HepG2 (cell line): ENCODE measurements at regions not wholly inside any gene's neighbourhood (a gene's known extent, or its start where the extent isn't known, plus 50 kb on each side); places are given as distances from the start of the nearest gene placed in this dataset.

ENCODE experiments used
- ATAC-seq: fragments of 200-7000 bp; cut with Tn5 transposase; 3 replicates; pipeline ENCODE4 v1.9.1; 2020; ENCODE audit warnings: mild to moderate bottlenecking, moderate library complexity
- BruUV-seq: library from RNA; stranded (reverse); fragments of 400-500 nt; replicated peaks from 2 replicates; lab custom pipeline; 2021; lab: Mats Ljungman, UMichigan
- CTCF ChIA-PET: fragments of 300-600 bp; formaldehyde crosslinking; extraction: SDS; loops from one replicate; lab custom pipeline; 2021; ENCODE audit warnings: low total read pairs, inconsistent platforms, low intra/inter-chr PET ratio; lab: Yijun Ruan, JAX
- POLR2A ChIA-PET: fragments of 350-600 bp; sonication (Branson Sonifier 250); formaldehyde crosslinking; loops from one replicate; lab custom pipeline; 2020; ENCODE audit warnings: antibody characterized with exemption, inconsistent platforms; lab: Yijun Ruan, JAX
- DNase-seq: peaks from one replicate; pipeline ENCODE4 v3.0.0-alpha.2; 2015; ENCODE audit warnings: low spot score
- FAIRE-seq: peaks from 3 replicates; lab custom pipeline; 2011; peaks lifted over from hg19 to GRCh38; lab: Jason Lieb, UNC
- H2AFZ ChIP-seq: one replicate; pipeline ENCODE4 v1.6.1; 2011; ENCODE audit warnings: low read length, inconsistent platforms
- H3K27ac ChIP-seq: fragments of 300-600 bp; 3 replicates; pipeline ENCODE4 v1.8.0; 2011; ENCODE audit warnings: mixed run types, mild to moderate bottlenecking, mixed read lengths, low read length, inconsistent platforms; ENCODE audit not compliant: insufficient read depth; ENCODE audit errors: extremely low read length
- H3K27me3 ChIP-seq, 2 experiments: fragments of 200-600 bp in 1 of 2; 2 replicates in 1 of 2; 3 replicates in 1 of 2; pipeline versions ENCODE4 v1.6.0 to v1.8.0; 2011; ENCODE audit warnings: low read length in 2 of 2, mild to moderate bottlenecking in 2 of 2, moderate library complexity in 2 of 2, inconsistent platforms in 1 of 2; ENCODE audit not compliant: insufficient read depth in 2 of 2, control insufficient read depth in 1 of 2
- H3K36me3 ChIP-seq, 2 experiments: fragments of 200-600 bp in 1 of 2; replicated peaks in 1 of 2; 2 replicates in 1 of 2; 3 replicates in 1 of 2; pipeline versions ENCODE4 v1.5.1 to v1.8.0; 2011; ENCODE audit warnings: low read length in 2 of 2, inconsistent platforms in 1 of 2; ENCODE audit not compliant: insufficient read depth in 2 of 2, control insufficient read depth in 1 of 2
- H3K4me1 ChIP-seq: 2 replicates; pipeline ENCODE4 v1.5.1; 2012; ENCODE audit warnings: low read length, inconsistent platforms; ENCODE audit not compliant: insufficient read depth
- H3K4me2 ChIP-seq: 2 replicates; pipeline ENCODE4 v1.6.0; 2011; ENCODE audit warnings: low read depth, low read length, inconsistent platforms
- H3K4me3 ChIP-seq, 3 experiments: fragments of 200-600 bp in 1 of 3; sonication (generic), shearing (Covaris generic) in 1 of 3; replicated peaks in 1 of 3; 2 replicates each; pipeline ENCODE4 v1.5.1; 2011 to 2016; ENCODE audit warnings: low read length in 3 of 3, inconsistent platforms in 2 of 3, low read depth in 2 of 3, mild to moderate bottlenecking in 2 of 3, control low read depth in 1 of 3, mixed read lengths in 1 of 3; ENCODE audit not compliant: insufficient read depth in 1 of 3
- H3K79me2 ChIP-seq: one replicate; pipeline ENCODE4 v1.6.1; 2011; ENCODE audit warnings: low read length, inconsistent platforms; ENCODE audit not compliant: insufficient read depth
- H3K9ac ChIP-seq: 2 replicates; pipeline ENCODE4 v1.6.0; 2011; ENCODE audit warnings: mild to moderate bottlenecking, low read depth, low read length, inconsistent platforms; ENCODE audit not compliant: insufficient read depth
- H3K9me3 ChIP-seq: 2 replicates; pipeline ENCODE4 v1.5.1; 2012; ENCODE audit warnings: mild to moderate bottlenecking, low read length
- H4K20me1 ChIP-seq: 2 replicates; pipeline ENCODE4 v1.6.0; 2011; ENCODE audit warnings: inconsistent platforms, mild to moderate bottlenecking, low read length, moderate library complexity; ENCODE audit not compliant: insufficient read depth
- CCAR2 ChIP-seq: fragments of 200-400 bp; formaldehyde crosslinking; optimal IDR thresholded peaks from 2 replicates; pipeline ENCODE3; 2018; ENCODE audit warnings: low read depth, mild to moderate bottlenecking, low read length, moderate library complexity
- DBP ChIP-seq: sonication (generic); formaldehyde crosslinking; IDR thresholded peaks from 2 replicates; pipeline ENCODE4 v1.4.0; 2020; ENCODE audit warnings: missing genetic modification reagents; ENCODE audit errors: not compliant biosample characterization
- NPAS2 ChIP-seq: sonication (generic); formaldehyde crosslinking; IDR thresholded peaks from 2 replicates; pipeline ENCODE4 v1.8.0; 2022; ENCODE audit warnings: mild to moderate bottlenecking, missing genetic modification reagents, borderline replicate concordance
- ZBTB26 ChIP-seq: IDR thresholded peaks from 2 replicates; pipeline ENCODE4 v1.6.1; 2016; ENCODE audit warnings: missing compliant biosample characterization, missing genetic modification reagents, borderline replicate concordance
- ZFP82 ChIP-seq: sonication (generic); formaldehyde crosslinking; IDR thresholded peaks from 2 replicates; pipeline ENCODE4 v1.5.1; 2020; ENCODE audit warnings: mild to moderate bottlenecking, missing genetic modification reagents, borderline replicate concordance
- ZNF230 ChIP-seq: sonication (generic); formaldehyde crosslinking; IDR thresholded peaks from 2 replicates; pipeline ENCODE4 v1.4.0; 2020; ENCODE audit warnings: mild to moderate bottlenecking, missing genetic modification reagents
- ZNF281 ChIP-seq: sonication (generic); formaldehyde crosslinking; IDR thresholded peaks from 2 replicates; pipeline ENCODE4 v1.4.0; 2020; ENCODE audit warnings: missing genetic modification reagents, borderline replicate concordance
- ZNF350 ChIP-seq: sonication (generic); formaldehyde crosslinking; IDR thresholded peaks from 2 replicates; pipeline ENCODE4 v1.4.0; 2020; ENCODE audit warnings: mild to moderate bottlenecking, low read depth, missing genetic modification reagents, borderline replicate concordance
- ZNF501 ChIP-seq: sonication (generic); formaldehyde crosslinking; IDR thresholded peaks from 2 replicates; pipeline ENCODE4 v1.5.1; 2020; ENCODE audit warnings: mild to moderate bottlenecking, moderate library complexity, missing genetic modification reagents
- ZNF713 ChIP-seq: sonication (generic); formaldehyde crosslinking; IDR thresholded peaks from 2 replicates; pipeline ENCODE4 v1.4.0; 2020; ENCODE audit warnings: mild to moderate bottlenecking, missing genetic modification reagents
- ZNF749 ChIP-seq: sonication (generic); formaldehyde crosslinking; IDR thresholded peaks from 2 replicates; pipeline ENCODE4 v1.8.0; 2022; ENCODE audit warnings: mild to moderate bottlenecking, missing genetic modification reagents, moderate library complexity, borderline replicate concordance
- ZNF800 ChIP-seq: sonication (generic); formaldehyde crosslinking; IDR thresholded peaks from 2 replicates; pipeline ENCODE4 v1.4.0; 2020; ENCODE audit warnings: missing genetic modification reagents
- ZSCAN22 ChIP-seq: sonication (generic); formaldehyde crosslinking; IDR thresholded peaks from 2 replicates; pipeline ENCODE4 v1.4.0; 2020; ENCODE audit warnings: mild to moderate bottlenecking, missing genetic modification reagents
- WGBS: methylation state at CpG from one replicate; pipeline ENCODE4 v1.1.6; 2017; ENCODE audit warnings: low lambda C conversion rate; 5-methylcytosine and 5-hydroxymethylcytosine counted together
- in situ Hi-C: cut with HindIII; loops from 2 replicates; pipeline ENCODE4 v1.10.0; 2017; ENCODE audit warnings: low pct_unique_long_range_greater_than_20kb; ENCODE audit not compliant: extremely low pct_ligation_motif_present
- intact Hi-C: fragments of 100-400 bp; cut with micrococcal nuclease; formaldehyde crosslinking; loops from one replicate; pipeline ENCODE4 v1.10.0; 2022; ENCODE audit not compliant: unreplicated experiment

- no TSS peak for BruUV-seq
- Histone ChIP-seq H3K4me2 (no peak overlapping the region), H2AFZ (no peak overlapping the region), H3K27me3 (peaks cover 2 to 24% of the 10 kb centered on the region in 2 experiments; a peak in 3 of 5 replicates), H3K9ac (no peak overlapping the region), H3K9me3 (peaks cover 7% of the 10 kb centered on the region; the same call in 1 of the 2 replicates), H3K4me1 (no peaks in the 10 kb centered on the region)
- POLR2A ChIA-PET = no interaction called here
- no peak for FAIRE-seq
- CTCF ChIA-PET = no interaction called here
- TF ChIP-seq ZBTB26 (no peak), ZNF230 (CRISPR knock-in tag) (no peak), ZNF350 (CRISPR knock-in tag) (no peak), ZNF800 (CRISPR knock-in tag) (no peak), ZSCAN22 (CRISPR knock-in tag) (no peak), ZNF713 (CRISPR knock-in tag) (no peak), CCAR2 (no peak), ZNF281 (CRISPR knock-in tag) (no peak), DBP (CRISPR knock-in tag) (no peak), NPAS2 (CRISPR knock-in tag) (no peak), ZNF501 (no peak), ZFP82 (CRISPR knock-in tag) (no peak), ZNF749 (CRISPR knock-in tag) (no peak)
- TF ChIP-seq, all 625 proteins: peak for 0
- Histone ChIP-seq H3K27ac (no peak overlapping the region), H3K36me3 (no peaks in the 10 kb centered on the region), H4K20me1 (no peaks in the 10 kb centered on the region), H3K4me3 (no peak overlapping the region), H3K79me2 (no peaks in the 10 kb centered on the region)
- ATAC-seq = no peak
- no peak for DNase-seq
- in situ Hi-C loops (no loop called here), intact Hi-C loops (no loop called here)
- whole genome bisulfite sequencing = 43% methylated on average over 12 of the region's 28 CpGs
These were observed 74.2 kb upstream of the C14orf180 start for GRCh38 chr14:104505085-104506074.
